Upper lobe of left lung (tissue), 6 donors: ENCODE measurements at regions not wholly inside any gene's neighbourhood (a gene's known extent, or its start where the extent isn't known, plus 50 kb on each side); places are given as distances from the start of the nearest gene placed in this dataset.
A peak's percentile ranks its signal among the peaks of the same experiment; 100 is the strongest.
"Not testable (repeated sequence)": the region's sequence is repeated elsewhere in the genome, so short reads cannot be mapped to it uniquely, and the experiment has no call there.

Source experiments
- ATAC-seq, 2 donors: fragments of 200-7000 bp; cut with Tn5 transposase; one replicate each; pipeline ENCODE4 v1.9.1; 2022; ENCODE audit warnings: mild to moderate bottlenecking in 2 of 2, moderate library complexity in 2 of 2; ENCODE audit not compliant: low FRiP score in 2 of 2
- DNase-seq, 2 donors: peaks; one replicate each; pipeline ENCODE4 v3.0.0-alpha.2; 2019 to 2020
- H3K27ac ChIP-seq, 4 donors: fragments of 200-600 bp; sonication (generic); one replicate each; pipeline ENCODE4 v1.5.1; 2016 to 2019
- H3K27me3 ChIP-seq, 4 donors: fragments of 200-600 bp; sonication (generic); one replicate each; pipeline ENCODE4 v1.5.1; 2017 to 2019
- H3K36me3 ChIP-seq, 4 donors: fragments of 200-600 bp; sonication (generic); one replicate each; pipeline ENCODE4 v1.5.1; 2016 to 2019
- H3K4me1 ChIP-seq, 4 donors: fragments of 200-600 bp; sonication (generic); one replicate each; pipeline ENCODE4 v1.5.1; 2018 to 2019
- H3K4me3 ChIP-seq, 4 donors: fragments of 200-600 bp; sonication (generic); one replicate each; pipeline ENCODE4 v1.5.1; 2017 to 2019; ENCODE audit warnings: mild to moderate bottlenecking in 2 of 4, moderate library complexity in 1 of 4
- H3K9me3 ChIP-seq, 4 donors: fragments of 200-600 bp; sonication (generic); one replicate each; pipeline ENCODE4 v1.5.1; 2018 to 2019
- EP300 ChIP-seq, 4 donors: sonication (generic); formaldehyde crosslinking; IDR thresholded peaks; one replicate each; pipeline ENCODE4 v1.5.1; 2017; ENCODE audit warnings: antibody characterized with exemption in 4 of 4, control low read depth in 2 of 4
- POLR2A ChIP-seq, 4 donors: fragments of 450-650 bp; IDR thresholded peaks; one replicate each; pipeline ENCODE4 v1.5.1; 2016 to 2017; ENCODE audit warnings: antibody characterized with exemption in 4 of 4, mild to moderate bottlenecking in 2 of 4
- POLR2AphosphoS5 ChIP-seq, 2 donors: sonication (generic); formaldehyde crosslinking; IDR thresholded peaks; one replicate each; pipeline ENCODE4 v1.5.1; 2017; ENCODE audit warnings: antibody characterized with exemption in 2 of 2
- whole genome bisulfite sequencing, 2 donors: methylation state at CpG; one replicate each; pipeline ENCODE4 v1.1.5; 2017 to 2018; 5-methylcytosine and 5-hydroxymethylcytosine counted together
- TF ChIP-seq, protein P1 (sequence below), 6 experiments: fragments of 450-650 bp in 4 of 6; fragments of 200-600 bp in 2 of 6; sonication (generic) in 2 of 6; IDR thresholded peaks; one replicate each; pipeline ENCODE4 v1.5.1; 2016 to 2019; ENCODE audit warnings: antibody characterized with exemption in 6 of 6
- donor health status: DM: no; HTN: no; CAD: no; lungs with moderate emphysema.
- donor health status: DM: no; HTN: yes; CAD: no; lungs with severe emphysema.

DNA sequence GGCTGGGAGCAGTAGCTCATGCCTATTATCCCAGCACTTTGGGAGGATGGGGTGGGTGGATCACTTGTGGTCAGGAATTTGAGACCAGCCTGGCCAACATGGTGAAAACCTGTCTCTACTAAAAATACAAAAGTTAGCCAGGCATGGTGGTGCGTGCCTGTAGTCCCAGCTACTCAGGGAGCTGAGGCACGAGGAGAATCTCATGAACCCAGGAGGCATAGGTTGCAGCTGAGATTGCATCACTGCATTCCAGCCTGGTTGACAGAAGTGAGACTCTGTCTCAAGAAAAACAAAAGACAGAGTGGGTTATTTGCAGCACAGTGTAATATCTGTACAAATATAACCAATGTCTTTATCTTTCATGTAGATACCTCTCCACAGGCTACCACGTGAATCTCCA lies 606.2 kb upstream of the CITED2 start:
- H3K9me3 ChIP-seq, H3K36me3 ChIP-seq, ATAC-seq, H3K27me3 ChIP-seq, H3K4me3 ChIP-seq: not testable (repeated sequence)
- Histone ChIP-seq H3K4me1 (peaks cover 18 to 24% (median 19%) of the 10 kb centered on the region in 4 donors), H3K27ac (peak overlapping the region in 1 of 4 donors; percentile 3)
- TF ChIP-seq POLR2AphosphoS5 (IDR thresholded peaks at IDR 0.05), result peak in 1 of 2 donors; percentile 9
- DNase-seq, result peak in 1 of 2 donors; percentile 36
- 65 to 66% methylated on average over 3 of the region's 3 CpGs for WGBS, 2 donors

DNA sequence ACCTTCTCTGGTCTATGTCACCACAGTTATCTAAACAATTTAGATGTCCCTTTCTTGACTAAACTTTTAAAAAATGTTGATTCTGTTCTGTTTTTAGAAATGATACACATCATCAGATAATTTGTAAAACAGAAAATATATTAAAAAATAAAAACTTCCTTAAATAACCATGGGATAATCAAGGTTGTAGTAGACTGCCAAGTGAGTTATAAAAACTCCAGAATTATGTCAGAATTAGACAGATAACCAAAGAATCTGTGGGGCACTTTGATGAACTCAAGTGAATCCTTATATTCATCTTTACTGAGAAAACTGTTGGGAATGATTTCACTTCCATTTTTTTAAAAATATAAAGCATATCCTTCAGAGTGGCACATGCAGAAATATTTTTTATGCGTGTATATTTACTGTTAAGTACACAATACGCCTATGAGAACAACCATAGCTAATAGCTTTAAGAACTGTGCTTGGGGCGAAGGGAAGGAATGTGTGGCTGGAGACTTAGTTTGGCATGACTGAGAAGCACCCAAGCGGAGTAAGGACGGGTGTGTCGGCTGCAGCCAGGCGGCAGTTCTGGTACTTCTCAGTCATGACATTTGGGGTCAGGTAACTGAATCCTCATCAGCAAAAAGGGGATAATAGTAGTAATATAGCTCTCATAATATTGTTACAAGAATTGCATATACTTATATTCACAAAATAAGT lies 604.7 kb upstream of the CITED2 start:
- Histone ChIP-seq H3K4me3 (no peak overlapping the region), H3K36me3 (no peaks in the 10 kb centered on the region), H3K4me1 (peaks cover 18 to 24% (median 19%) of the 10 kb centered on the region in 4 donors), H3K27me3 (no peaks in the 10 kb centered on the region), H3K27ac (no peak overlapping the region), H3K9me3 (no peaks in the 10 kb centered on the region)
- TF ChIP-seq POLR2AphosphoS5 (IDR thresholded peaks at IDR 0.05), result no peak
- TF ChIP-seq, protein P1, sequence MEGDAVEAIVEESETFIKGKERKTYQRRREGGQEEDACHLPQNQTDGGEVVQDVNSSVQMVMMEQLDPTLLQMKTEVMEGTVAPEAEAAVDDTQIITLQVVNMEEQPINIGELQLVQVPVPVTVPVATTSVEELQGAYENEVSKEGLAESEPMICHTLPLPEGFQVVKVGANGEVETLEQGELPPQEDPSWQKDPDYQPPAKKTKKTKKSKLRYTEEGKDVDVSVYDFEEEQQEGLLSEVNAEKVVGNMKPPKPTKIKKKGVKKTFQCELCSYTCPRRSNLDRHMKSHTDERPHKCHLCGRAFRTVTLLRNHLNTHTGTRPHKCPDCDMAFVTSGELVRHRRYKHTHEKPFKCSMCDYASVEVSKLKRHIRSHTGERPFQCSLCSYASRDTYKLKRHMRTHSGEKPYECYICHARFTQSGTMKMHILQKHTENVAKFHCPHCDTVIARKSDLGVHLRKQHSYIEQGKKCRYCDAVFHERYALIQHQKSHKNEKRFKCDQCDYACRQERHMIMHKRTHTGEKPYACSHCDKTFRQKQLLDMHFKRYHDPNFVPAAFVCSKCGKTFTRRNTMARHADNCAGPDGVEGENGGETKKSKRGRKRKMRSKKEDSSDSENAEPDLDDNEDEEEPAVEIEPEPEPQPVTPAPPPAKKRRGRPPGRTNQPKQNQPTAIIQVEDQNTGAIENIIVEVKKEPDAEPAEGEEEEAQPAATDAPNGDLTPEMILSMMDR (IDR thresholded peaks at IDR 0.05), result no peak
- no peak for TF ChIP-seq POLR2A (IDR thresholded peaks at IDR 0.05)
- TF ChIP-seq EP300 (IDR thresholded peaks at IDR 0.05), result no peak
- DNase-seq (peak in 1 of 2 donors; percentile 3), ATAC-seq (no peak)
- 89 to 93% methylated on average over 7 of the region's 7 CpGs for WGBS, 2 donors

DNA sequence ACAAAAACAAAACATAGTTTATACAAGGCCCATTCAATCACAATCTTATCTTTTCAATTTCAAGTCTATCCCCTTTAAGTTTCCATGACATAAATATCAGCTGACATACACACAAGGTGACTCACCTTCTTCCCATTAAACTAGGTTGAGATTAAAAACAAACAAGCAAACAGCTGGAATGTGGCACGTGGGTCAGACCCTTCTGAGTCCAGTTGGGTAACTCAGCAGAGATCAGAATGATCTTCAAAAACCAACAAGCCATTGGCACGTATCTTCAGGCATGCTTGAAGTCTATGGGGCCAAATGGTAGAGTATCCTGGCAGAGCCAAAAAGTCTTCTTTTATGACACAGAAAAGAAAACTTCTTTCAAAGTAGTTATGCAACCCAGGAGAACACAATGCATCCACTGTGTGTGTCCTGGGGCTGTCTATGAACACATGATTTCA lies 603.5 kb upstream of the CITED2 start:
- Histone ChIP-seq H3K4me3 (no peak overlapping the region), H3K27me3 (no peaks in the 10 kb centered on the region), H3K4me1 (peaks cover 14 to 28% (median 16%) of the 10 kb centered on the region in 4 donors), H3K27ac (peak overlapping the region in 1 of 4 donors; percentile 59), H3K9me3 (no peaks in the 10 kb centered on the region), H3K36me3 (no peaks in the 10 kb centered on the region)
- TF ChIP-seq POLR2AphosphoS5 (IDR thresholded peaks at IDR 0.05) (peak in 1 of 2 donors; percentile 53), POLR2A (IDR thresholded peaks at IDR 0.05) (no peak), EP300 (IDR thresholded peaks at IDR 0.05) (peak in 2 of 4 donors; percentile 32 to 37)
- TF ChIP-seq, protein P1 (IDR thresholded peaks at IDR 0.05), result no peak
- ATAC-seq, result peak in 1 of 2 donors; percentile 37
- no peak for DNase-seq
- WGBS, 2 donors, result 39 to 60% methylated on average over 2 of the region's 2 CpGs

DNA sequence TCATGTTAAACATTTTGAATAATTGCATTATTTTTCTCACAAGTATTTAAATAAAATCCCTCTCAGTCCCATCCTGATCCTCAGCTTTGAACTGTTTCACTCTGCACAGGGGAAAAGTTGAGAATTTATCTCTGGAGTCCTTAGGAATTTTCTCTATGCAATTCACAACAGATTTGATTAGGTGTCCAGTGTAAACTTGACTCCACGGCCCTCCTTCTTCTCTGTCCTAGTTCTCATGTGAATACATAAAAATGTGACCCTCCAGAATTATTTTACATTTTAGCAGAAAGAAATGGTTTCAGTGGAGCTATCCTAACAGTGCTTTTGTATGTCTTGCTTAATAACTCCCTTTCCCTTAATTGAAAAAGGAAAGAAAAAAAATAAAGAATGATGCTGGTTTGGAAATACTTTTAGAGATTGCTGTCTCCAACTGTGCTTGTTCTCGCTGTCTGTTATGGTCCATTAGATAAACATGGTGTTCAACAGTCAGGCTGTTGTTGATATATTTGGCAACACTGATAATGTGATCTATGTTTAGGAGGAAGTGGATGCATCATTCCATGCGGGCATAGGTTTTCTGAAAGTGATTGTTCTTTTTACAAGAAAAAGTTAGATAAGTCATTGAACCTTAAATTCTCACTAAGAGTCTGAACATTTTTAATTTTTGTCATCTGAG lies 599.4 kb upstream of the CITED2 start:
- no peaks in the 10 kb centered on the region for H3K27me3 ChIP-seq
- 41 to 48% methylated on average over 3 of the region's 3 CpGs for WGBS, 2 donors
- peaks cover 0 to 10% (median 0%) of the 10 kb centered on the region in 4 donors for H3K4me1 ChIP-seq
- no peaks in the 10 kb centered on the region for H3K9me3 ChIP-seq
- H3K4me3 ChIP-seq, result no peak overlapping the region
- H3K36me3 ChIP-seq, result no peaks in the 10 kb centered on the region
- H3K27ac ChIP-seq, result peak overlapping the region in 1 of 4 donors; percentile 58
- DNase-seq, result no peak
- TF ChIP-seq POLR2A (IDR thresholded peaks at IDR 0.05) (no peak), EP300 (IDR thresholded peaks at IDR 0.05) (peak in 1 of 4 donors; percentile 48), POLR2AphosphoS5 (IDR thresholded peaks at IDR 0.05) (peak in 1 of 2 donors; percentile 69)
- TF ChIP-seq, protein P1 (IDR thresholded peaks at IDR 0.05), result no peak
- peak in 1 of 2 donors; percentile 45 for ATAC-seq

DNA sequence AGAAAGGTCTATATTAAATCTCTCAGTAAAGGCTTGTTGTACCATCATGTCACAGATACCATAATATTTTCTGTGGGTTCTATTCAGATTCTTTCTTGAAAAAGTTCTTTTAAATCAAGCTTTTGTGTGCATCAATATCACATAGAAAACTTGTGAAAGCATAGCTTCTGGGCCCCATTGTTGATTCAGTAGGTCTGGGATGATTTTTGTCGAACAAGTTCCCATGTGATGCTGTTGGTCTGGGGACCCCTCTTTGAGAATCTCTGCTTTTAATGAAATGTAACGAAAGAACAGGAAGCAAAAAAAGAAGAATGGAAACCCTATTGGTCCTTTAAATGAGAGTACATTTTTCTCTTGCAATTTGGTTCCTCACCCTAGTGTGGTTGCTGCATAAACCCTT lies 597.7 kb upstream of the CITED2 start:
- TF ChIP-seq POLR2A (IDR thresholded peaks at IDR 0.05), result no peak
- TF ChIP-seq EP300 (IDR thresholded peaks at IDR 0.05), result no peak
- TF ChIP-seq POLR2AphosphoS5 (IDR thresholded peaks at IDR 0.05), result no peak
- TF ChIP-seq, protein P1 (IDR thresholded peaks at IDR 0.05), result no peak
- H3K4me3 ChIP-seq, result no peak overlapping the region
- H3K4me1 ChIP-seq, result peaks cover 0 to 10% (median 0%) of the 10 kb centered on the region in 4 donors
- no peak for ATAC-seq
- WGBS, 2 donors, result 82 to 92% methylated on average over 2 of the region's 2 CpGs
- H3K27ac ChIP-seq, result no peak overlapping the region
- H3K9me3 ChIP-seq, result no peaks in the 10 kb centered on the region
- DNase-seq, result no peak
- H3K27me3 ChIP-seq, result no peaks in the 10 kb centered on the region
- no peaks in the 10 kb centered on the region for H3K36me3 ChIP-seq
